ENCODE measurements at regions not wholly inside any gene's neighbourhood (a gene's known extent, or its start where the extent isn't known, plus 50 kb on each side); places are given as distances from the start of the nearest gene placed in this dataset.

DNA sequence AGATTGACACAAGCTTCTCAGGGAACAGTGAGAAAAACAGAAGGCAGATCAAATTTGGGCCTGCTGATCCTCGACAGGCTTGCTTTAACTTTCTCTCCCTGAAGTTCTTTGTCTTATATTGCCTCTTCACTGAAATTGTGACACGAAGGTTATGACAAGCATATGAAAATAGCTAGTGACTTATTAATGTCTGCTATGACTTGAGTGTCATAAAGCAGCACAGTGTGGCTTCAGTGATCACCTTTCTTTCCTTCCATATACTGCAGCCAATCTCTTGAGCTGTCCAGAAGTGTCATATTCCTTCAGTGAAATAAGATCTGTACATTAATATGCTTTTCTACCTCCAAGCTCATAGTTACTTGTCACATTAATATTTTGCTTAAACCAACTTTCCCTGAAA lies 870.2 kb downstream of the C4orf33 start:
- TF ChIP-seq, protein P1, sequence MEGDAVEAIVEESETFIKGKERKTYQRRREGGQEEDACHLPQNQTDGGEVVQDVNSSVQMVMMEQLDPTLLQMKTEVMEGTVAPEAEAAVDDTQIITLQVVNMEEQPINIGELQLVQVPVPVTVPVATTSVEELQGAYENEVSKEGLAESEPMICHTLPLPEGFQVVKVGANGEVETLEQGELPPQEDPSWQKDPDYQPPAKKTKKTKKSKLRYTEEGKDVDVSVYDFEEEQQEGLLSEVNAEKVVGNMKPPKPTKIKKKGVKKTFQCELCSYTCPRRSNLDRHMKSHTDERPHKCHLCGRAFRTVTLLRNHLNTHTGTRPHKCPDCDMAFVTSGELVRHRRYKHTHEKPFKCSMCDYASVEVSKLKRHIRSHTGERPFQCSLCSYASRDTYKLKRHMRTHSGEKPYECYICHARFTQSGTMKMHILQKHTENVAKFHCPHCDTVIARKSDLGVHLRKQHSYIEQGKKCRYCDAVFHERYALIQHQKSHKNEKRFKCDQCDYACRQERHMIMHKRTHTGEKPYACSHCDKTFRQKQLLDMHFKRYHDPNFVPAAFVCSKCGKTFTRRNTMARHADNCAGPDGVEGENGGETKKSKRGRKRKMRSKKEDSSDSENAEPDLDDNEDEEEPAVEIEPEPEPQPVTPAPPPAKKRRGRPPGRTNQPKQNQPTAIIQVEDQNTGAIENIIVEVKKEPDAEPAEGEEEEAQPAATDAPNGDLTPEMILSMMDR (conservative IDR thresholded peaks at IDR 0.05 in 1 of 2, IDR thresholded peaks at IDR 0.05 in 1 of 2; ENCODE audit: low read depth in 1 of 2, low read length in 2 of 2): no peak
- no peak for TF ChIP-seq EZH2 (IDR thresholded peaks at IDR 0.05; ENCODE audit: low read length, missing control alignments)

Measured in fibroblast of lung (primary cell).